22Rv1 (cell line): ENCODE measurements at regions not wholly inside any gene's neighbourhood (a gene's known extent, or its start where the extent isn't known, plus 50 kb on each side); places are given as distances from the start of the nearest gene placed in this dataset.

Experiments used
- ZFX ChIP-seq: fragments of 450-650 bp; IDR thresholded peaks from 2 replicates; pipeline ENCODE4 v1.6.1; 2017; ENCODE audit warnings: antibody characterized with exemption, borderline replicate concordance
- TF ChIP-seq, protein P1 (sequence below): fragments of 450-650 bp; IDR thresholded peaks from 2 replicates; pipeline ENCODE4 v1.5.1; 2017; ENCODE audit warnings: mild to moderate bottlenecking

- TF ChIP-seq, protein P1, sequence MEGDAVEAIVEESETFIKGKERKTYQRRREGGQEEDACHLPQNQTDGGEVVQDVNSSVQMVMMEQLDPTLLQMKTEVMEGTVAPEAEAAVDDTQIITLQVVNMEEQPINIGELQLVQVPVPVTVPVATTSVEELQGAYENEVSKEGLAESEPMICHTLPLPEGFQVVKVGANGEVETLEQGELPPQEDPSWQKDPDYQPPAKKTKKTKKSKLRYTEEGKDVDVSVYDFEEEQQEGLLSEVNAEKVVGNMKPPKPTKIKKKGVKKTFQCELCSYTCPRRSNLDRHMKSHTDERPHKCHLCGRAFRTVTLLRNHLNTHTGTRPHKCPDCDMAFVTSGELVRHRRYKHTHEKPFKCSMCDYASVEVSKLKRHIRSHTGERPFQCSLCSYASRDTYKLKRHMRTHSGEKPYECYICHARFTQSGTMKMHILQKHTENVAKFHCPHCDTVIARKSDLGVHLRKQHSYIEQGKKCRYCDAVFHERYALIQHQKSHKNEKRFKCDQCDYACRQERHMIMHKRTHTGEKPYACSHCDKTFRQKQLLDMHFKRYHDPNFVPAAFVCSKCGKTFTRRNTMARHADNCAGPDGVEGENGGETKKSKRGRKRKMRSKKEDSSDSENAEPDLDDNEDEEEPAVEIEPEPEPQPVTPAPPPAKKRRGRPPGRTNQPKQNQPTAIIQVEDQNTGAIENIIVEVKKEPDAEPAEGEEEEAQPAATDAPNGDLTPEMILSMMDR, result no peak
- TF ChIP-seq ZFX, result no peak
Measured at GRCh38 chr12:75599061-75599460, 87.7 kb upstream of the KRR1 start.
